Adrenal gland (tissue), 9 donors: ENCODE measurements at regions not wholly inside any gene's neighbourhood (a gene's known extent, or its start where the extent isn't known, plus 50 kb on each side); places are given as distances from the start of the nearest gene placed in this dataset.
A peak's percentile ranks its signal among the peaks of the same experiment; 100 is the strongest.

Experiments
- DNase-seq, 7 donors: peaks; one replicate each; pipeline ENCODE4 v3.0.0-alpha.2; 2019 to 2020
- H3K27ac ChIP-seq, 5 donors: fragments of 200-600 bp; sonication (generic) in 4 of 5; 1 replicate in 3 of 5; 2 replicates in 2 of 5; pipeline versions ENCODE4 v1.5.1 to v1.8.0; 2016 to 2020; ENCODE audit warnings: mild to moderate bottlenecking in 1 of 5
- H3K27me3 ChIP-seq: fragments of 200-600 bp; 2 replicates; pipeline ENCODE4 v1.8.0; 2021
- H3K36me3 ChIP-seq, 2 donors: fragments of 200-600 bp; replicated peaks in 1 of 2; 1 replicate in 1 of 2; 2 replicates in 1 of 2; pipeline versions ENCODE4 v1.5.1 to v1.8.0; 2018 to 2022
- H3K4me1 ChIP-seq, 2 donors: fragments of 200-600 bp; replicated peaks in 1 of 2; 1 replicate in 1 of 2; 2 replicates in 1 of 2; pipeline versions ENCODE4 v1.5.1 to v1.8.0; 2018 to 2021
- H3K4me3 ChIP-seq, 4 donors: fragments of 200-600 bp; sonication (generic) in 3 of 4; one replicate each; pipeline ENCODE4 v1.5.1; 2016 to 2018
- H3K9me3 ChIP-seq, 3 donors: fragments of 200-600 bp; sonication (generic) in 1 of 3; replicated peaks in 1 of 3; 1 replicate in 2 of 3; 2 replicates in 1 of 3; pipeline versions ENCODE4 v1.5.1 to v1.8.0; 2016 to 2021
- POLR2A ChIP-seq, 2 donors: fragments of 450-650 bp; IDR thresholded peaks; one replicate each; pipeline ENCODE4 v1.6.1; 2017; ENCODE audit warnings: antibody characterized with exemption in 2 of 2, mild to moderate bottlenecking in 2 of 2, moderate library complexity in 1 of 2
- WGBS, 4 donors: extraction: QIAGEN DNeasy Blood & Tissue Kit in 2 of 4; methylation state at CpG; one replicate each; pipeline versions ENCODE4 v1.1.5 to v1.1.7; 2013 to 2017; 5-methylcytosine and 5-hydroxymethylcytosine counted together
- intact Hi-C, 2 donors: fragments of 100-400 bp; cut with DNase I; formaldehyde crosslinking; loops; one replicate each; pipeline versions ENCODE4 v1.14.1 to v1.15.0; 2022 to 2023
- TF ChIP-seq, protein P1 (sequence below), 6 experiments: fragments of 450-650 bp in 4 of 6; fragments of 200-600 bp in 2 of 6; sonication (generic) in 1 of 6; IDR thresholded peaks; 1 replicate in 5 of 6; 2 replicates in 1 of 6; pipeline versions ENCODE4 v1.5.1 to v1.8.0; 2016 to 2021; ENCODE audit warnings: antibody characterized with exemption in 6 of 6, mild to moderate bottlenecking in 2 of 6, moderate library complexity in 1 of 6
- donor health status: healthy with polysubstance abuse.
- donor health status: Bipolar disorder and iron deficiency.
- donor health status: DM: yes; HTN: yes; CAD: no.
- donor health status: DM: no; HTN: no; CAD: no.
- donor health status: DM: no; HTN: no; CAD: no.

GRCh38 chr13:111973186-111973585 is 93.8 kb upstream of the SOX1 start:
- peaks cover 27% of the 10 kb centered on the region for H3K27me3 ChIP-seq
- no peak overlapping the region for H3K27ac ChIP-seq
- 14 to 39% (median 23%) methylated on average over 12 to 15 of the region's 15 CpGs for WGBS, 4 donors
- H3K4me1 ChIP-seq, result no peaks in the 10 kb centered on the region
- no peaks in the 10 kb centered on the region for H3K9me3 ChIP-seq
- H3K4me3 ChIP-seq, result no peak overlapping the region
- no peak for DNase-seq
- TF ChIP-seq POLR2A (IDR thresholded peaks at IDR 0.05), result no peak
- TF ChIP-seq, protein P1, sequence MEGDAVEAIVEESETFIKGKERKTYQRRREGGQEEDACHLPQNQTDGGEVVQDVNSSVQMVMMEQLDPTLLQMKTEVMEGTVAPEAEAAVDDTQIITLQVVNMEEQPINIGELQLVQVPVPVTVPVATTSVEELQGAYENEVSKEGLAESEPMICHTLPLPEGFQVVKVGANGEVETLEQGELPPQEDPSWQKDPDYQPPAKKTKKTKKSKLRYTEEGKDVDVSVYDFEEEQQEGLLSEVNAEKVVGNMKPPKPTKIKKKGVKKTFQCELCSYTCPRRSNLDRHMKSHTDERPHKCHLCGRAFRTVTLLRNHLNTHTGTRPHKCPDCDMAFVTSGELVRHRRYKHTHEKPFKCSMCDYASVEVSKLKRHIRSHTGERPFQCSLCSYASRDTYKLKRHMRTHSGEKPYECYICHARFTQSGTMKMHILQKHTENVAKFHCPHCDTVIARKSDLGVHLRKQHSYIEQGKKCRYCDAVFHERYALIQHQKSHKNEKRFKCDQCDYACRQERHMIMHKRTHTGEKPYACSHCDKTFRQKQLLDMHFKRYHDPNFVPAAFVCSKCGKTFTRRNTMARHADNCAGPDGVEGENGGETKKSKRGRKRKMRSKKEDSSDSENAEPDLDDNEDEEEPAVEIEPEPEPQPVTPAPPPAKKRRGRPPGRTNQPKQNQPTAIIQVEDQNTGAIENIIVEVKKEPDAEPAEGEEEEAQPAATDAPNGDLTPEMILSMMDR (IDR thresholded peaks at IDR 0.05), result no peak
- no peaks in the 10 kb centered on the region for H3K36me3 ChIP-seq
- intact Hi-C loops, result no loop called here

DNA sequence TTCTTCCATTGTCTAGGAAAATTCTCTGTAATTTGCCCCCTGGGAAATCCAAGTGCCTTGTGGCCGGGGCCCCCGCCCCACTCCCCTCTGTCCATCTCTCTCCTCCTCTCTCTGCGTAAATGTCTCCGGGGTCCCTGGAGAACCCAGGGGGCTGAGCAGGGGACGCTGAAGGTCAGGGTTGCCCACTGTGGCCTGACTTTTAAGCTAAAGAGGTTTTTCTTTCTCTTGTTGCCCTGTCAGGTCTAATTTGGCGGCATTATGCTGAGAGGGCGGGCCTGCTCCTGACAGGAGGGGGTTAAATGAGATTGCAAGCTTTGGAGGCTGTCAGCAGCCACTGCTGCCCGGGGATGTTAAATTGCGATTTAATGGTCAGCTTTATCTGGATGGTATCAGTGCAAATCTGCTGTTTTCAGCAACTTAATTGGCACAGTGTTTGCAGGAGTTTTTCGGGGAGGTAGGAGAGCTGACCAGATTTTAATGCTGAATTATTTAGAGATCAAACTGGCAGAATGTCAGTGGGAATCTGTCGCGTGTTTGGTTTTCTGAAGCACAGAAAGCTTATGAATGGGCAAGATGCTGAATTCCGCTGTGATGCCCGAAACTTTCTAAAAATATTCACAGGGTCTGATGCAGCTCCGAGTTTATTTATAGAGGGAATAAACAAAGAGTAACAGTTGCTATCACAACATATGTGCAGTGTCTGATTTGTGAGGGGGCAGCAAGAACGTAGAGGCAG is 93.2 kb upstream of the SOX1 start:
- H3K36me3 ChIP-seq, result no peaks in the 10 kb centered on the region
- no peak overlapping the region for H3K27ac ChIP-seq
- TF ChIP-seq, protein P1 (IDR thresholded peaks at IDR 0.05), result no peak
- TF ChIP-seq POLR2A (IDR thresholded peaks at IDR 0.05), result no peak
- no peaks in the 10 kb centered on the region for H3K9me3 ChIP-seq
- no peak overlapping the region for H3K4me3 ChIP-seq
- no peaks in the 10 kb centered on the region for H3K4me1 ChIP-seq
- 16 to 33% (median 20%) methylated on average over 16 of the region's 16 CpGs for WGBS, 4 donors
- H3K27me3 ChIP-seq, result peaks cover 27% of the 10 kb centered on the region
- intact Hi-C loops, result no loop called here
- DNase-seq, result peak in 1 of 7 donors; percentile 31

- Histone ChIP-seq H3K4me3 (no peak overlapping the region), H3K27me3 (peaks cover 24% of the 10 kb centered on the region), H3K9me3 (no peaks in the 10 kb centered on the region), H3K27ac (no peak overlapping the region), H3K4me1 (no peaks in the 10 kb centered on the region), H3K36me3 (no peaks in the 10 kb centered on the region)
- TF ChIP-seq, protein P1 (IDR thresholded peaks at IDR 0.05), result no peak
- no peak for DNase-seq
- intact Hi-C loops, result no loop called here
- 57 to 71% (median 64%) methylated on average over 13 of the region's 13 CpGs for WGBS, 4 donors
These were observed 92.7 kb upstream of the SOX1 start for GRCh38 chr13:111974341-111974640.

DNA sequence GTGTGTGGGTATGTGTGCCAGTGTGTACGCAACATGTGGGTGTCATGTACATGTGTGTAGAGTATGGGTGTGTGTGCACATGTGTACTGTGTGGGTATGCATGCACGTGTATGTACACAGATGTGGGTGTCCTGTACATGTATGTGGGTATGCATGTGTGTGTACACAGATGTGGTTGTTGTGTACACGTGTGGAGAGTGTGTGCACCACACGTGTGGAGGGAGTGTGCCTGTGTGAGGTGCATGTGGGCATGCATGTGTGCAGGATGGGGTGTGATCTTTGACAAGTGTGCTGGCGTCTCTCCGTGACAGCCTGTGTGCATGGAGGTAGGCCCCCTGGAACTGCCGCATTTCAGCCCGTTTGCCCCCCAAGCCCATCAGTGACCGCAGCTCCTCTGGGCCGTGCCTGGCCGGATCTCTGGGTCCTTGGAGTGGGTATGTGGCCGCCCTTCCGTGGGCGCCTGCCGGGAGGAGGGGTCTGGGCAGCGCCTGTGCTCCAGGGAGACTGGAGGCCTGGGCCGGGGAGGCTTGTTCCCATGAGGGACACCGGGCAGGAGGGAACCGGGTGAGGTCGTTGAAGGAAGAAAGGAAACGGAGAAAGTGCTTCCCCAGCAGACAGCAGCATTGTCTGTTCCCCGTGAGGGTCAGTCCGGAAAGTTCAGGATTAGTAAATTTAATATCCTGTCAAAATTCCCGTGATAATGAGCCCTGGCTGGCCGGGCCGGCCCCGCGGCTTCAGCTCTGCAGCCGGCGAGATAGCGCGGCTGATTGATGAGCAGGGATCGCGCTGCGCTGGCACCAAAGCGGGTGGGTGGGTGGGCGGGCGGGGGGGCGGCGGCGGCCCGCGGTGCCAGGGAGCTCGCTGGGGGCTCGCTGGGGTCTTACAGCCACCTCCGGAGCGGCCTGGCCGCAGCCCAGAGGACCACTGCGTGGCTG is 91.1 kb upstream of the SOX1 start:
- peaks cover 19% of the 10 kb centered on the region for H3K27me3 ChIP-seq
- DNase-seq, result no peak

More for the DNA sequence above, 91.1 kb upstream of the SOX1 start:
- Histone ChIP-seq H3K4me3 (no peak overlapping the region), H3K27ac (no peak overlapping the region), H3K9me3 (no peaks in the 10 kb centered on the region), H3K36me3 (no peaks in the 10 kb centered on the region), H3K4me1 (no peaks in the 10 kb centered on the region)
- intact Hi-C loops, result no loop called here
- 49 to 73% (median 54%) methylated on average over 15 to 49 of the region's 49 CpGs for WGBS, 4 donors
- TF ChIP-seq, protein P1 (IDR thresholded peaks at IDR 0.05), result no peak
- no peak for TF ChIP-seq POLR2A (IDR thresholded peaks at IDR 0.05)
